A673 (cell line): ENCODE measurements at regions not wholly inside any gene's neighbourhood (a gene's known extent, or its start where the extent isn't known, plus 50 kb on each side); places are given as distances from the start of the nearest gene placed in this dataset.
A peak's percentile ranks its signal among the peaks of the same experiment; 100 is the strongest.

ENCODE experiments used
- BruUV-seq: library from RNA; stranded (reverse); fragments of 400-500 nt; replicated peaks from 2 replicates; lab custom pipeline; 2021; lab: Mats Ljungman, UMichigan
- CTCF ChIA-PET: fragments of 300-600 bp; sonication (Branson Sonifier 250); formaldehyde crosslinking; loops from one replicate; lab custom pipeline; 2022; ENCODE audit warnings: antibody characterized with exemption; lab: Charles Lee
- POLR2A ChIA-PET: fragments of 300-600 bp; sonication (Branson Sonifier 250); formaldehyde crosslinking; loops from one replicate; lab custom pipeline; 2022; ENCODE audit warnings: antibody characterized with exemption; ENCODE audit not compliant: low non-redundant PET; lab: Charles Lee
- DNase-seq: peaks from one replicate; pipeline ENCODE4 v3.0.0-alpha.2; 2015; ENCODE audit warnings: low spot score
- H3K27ac ChIP-seq: fragments of 200-600 bp; sonication (generic); 2 replicates; pipeline ENCODE4 v1.5.1; 2016; ENCODE audit warnings: mixed run types, low read depth, mild to moderate bottlenecking, mixed read lengths, antibody characterized with exemption, low read length; ENCODE audit not compliant: poor library complexity, severe bottlenecking
- H3K27me3 ChIP-seq: fragments of 200-600 bp; sonication (generic); replicated peaks from 2 replicates; pipeline ENCODE4 v1.6.1; 2017; ENCODE audit warnings: mixed run types, low read depth, mild to moderate bottlenecking, mixed read lengths, antibody characterized with exemption, low read length; ENCODE audit not compliant: insufficient read depth, poor library complexity
- H3K36me3 ChIP-seq: fragments of 200-600 bp; sonication (generic); 2 replicates; pipeline ENCODE4 v1.6.1; 2016; ENCODE audit warnings: mixed run types, mild to moderate bottlenecking, mixed read lengths, antibody characterized with exemption, low read length; ENCODE audit not compliant: insufficient read depth, poor library complexity, severe bottlenecking
- H3K4me1 ChIP-seq: fragments of 200-600 bp; sonication (generic); 2 replicates; pipeline ENCODE4 v1.6.1; 2017; ENCODE audit warnings: mixed run types, mild to moderate bottlenecking, mixed read lengths, antibody characterized with exemption, low read length; ENCODE audit not compliant: insufficient read depth, poor library complexity, severe bottlenecking
- H3K4me3 ChIP-seq: fragments of 200-600 bp; sonication (generic); 2 replicates; pipeline ENCODE4 v1.5.1; 2016; ENCODE audit warnings: low read depth, mixed run types, mild to moderate bottlenecking, mixed read lengths, low read length; ENCODE audit not compliant: poor library complexity, severe bottlenecking
- H3K9me3 ChIP-seq: fragments of 200-600 bp; sonication (generic); 2 replicates; pipeline ENCODE4 v1.6.1; 2016; ENCODE audit warnings: mixed run types, low read depth, mild to moderate bottlenecking, mixed read lengths, antibody characterized with exemption, low read length; ENCODE audit not compliant: poor library complexity, severe bottlenecking
- CTCF ChIP-seq: fragments of 300-800, 200-600 bp; sonication (generic); conservative IDR thresholded peaks from 2 replicates; pipeline ENCODE4 v1.5.1; 2017; ENCODE audit warnings: low read depth, mild to moderate bottlenecking, antibody characterized with exemption, low read length, moderate library complexity, mixed read lengths
- EZH2 ChIP-seq: fragments of 200-600 bp; sonication (generic); IDR thresholded peaks from 2 replicates; pipeline ENCODE4 v1.6.1; 2017; ENCODE audit warnings: borderline replicate concordance, low read depth, mild to moderate bottlenecking, mixed read lengths, antibody characterized with exemption, low read length; ENCODE audit not compliant: poor library complexity, severe bottlenecking
- intact Hi-C: fragments of 100-400 bp; cut with micrococcal nuclease; formaldehyde crosslinking; loops from one replicate; pipeline ENCODE4 v1.10.0; 2022; ENCODE audit not compliant: unreplicated experiment

GRCh38 chr3:105967117-105967516 is 98.3 kb upstream of the CBLB start:
- DNase-seq = peak; percentile 74
- Histone ChIP-seq H3K27me3 (no peaks in the 10 kb centered on the region), H3K4me1 (peaks cover 5% of the 10 kb centered on the region), H3K9me3 (peaks cover 10% of the 10 kb centered on the region), H3K27ac (no peak overlapping the region), H3K4me3 (no peak overlapping the region), H3K36me3 (no peaks in the 10 kb centered on the region)
- POLR2A ChIA-PET = no interaction called here
- BruUV-seq = no TSS peak
- CTCF ChIA-PET = no interaction called here
- TF ChIP-seq EZH2 (no peak), CTCF (no peak)
- intact Hi-C loops = no loop called here

- peaks cover 15% of the 10 kb centered on the region for H3K9me3 ChIP-seq
- no peak overlapping the region for H3K4me3 ChIP-seq
- POLR2A ChIA-PET = no interaction called here
- CTCF ChIA-PET = no interaction called here
- peak overlapping the region; percentile 52 for H3K27ac ChIP-seq
- TF ChIP-seq EZH2 (no peak), CTCF (no peak)
- H3K4me1 ChIP-seq = no peaks in the 10 kb centered on the region
- H3K27me3 ChIP-seq = no peaks in the 10 kb centered on the region
- BruUV-seq = no TSS peak
- intact Hi-C loops = no loop called here
- DNase-seq = peak; percentile 65
- H3K36me3 ChIP-seq = no peaks in the 10 kb centered on the region
Measured at GRCh38 chr3:105970283-105970682, 101.5 kb upstream of the CBLB start.

GRCh38 chr3:105972069-105972468 is 103.3 kb upstream of the CBLB start:
- intact Hi-C loops = no loop called here
- Histone ChIP-seq H3K9me3 (peaks cover 15% of the 10 kb centered on the region), H3K27ac (no peak overlapping the region), H3K4me3 (no peak overlapping the region), H3K27me3 (no peaks in the 10 kb centered on the region), H3K4me1 (no peaks in the 10 kb centered on the region), H3K36me3 (no peaks in the 10 kb centered on the region)
- no TSS peak for BruUV-seq
- TF ChIP-seq CTCF (no peak), EZH2 (no peak)
- no peak for DNase-seq
- POLR2A ChIA-PET = no interaction called here
- CTCF ChIA-PET = no interaction called here
